Gastroesophageal sphincter (tissue), 4 donors: ENCODE measurements at regions not wholly inside any gene's neighbourhood (a gene's known extent, or its start where the extent isn't known, plus 50 kb on each side); places are given as distances from the start of the nearest gene placed in this dataset.

Experiments
- ATAC-seq: fragments of 150-250 bp; one replicate; pipeline ENCODE4 v1.9.1; 2016; ENCODE audit warnings: mild to moderate bottlenecking, moderate library complexity
- H3K27ac ChIP-seq, 4 donors: fragments of 200-600 bp; sonication (generic) in 3 of 4; 1 replicate in 3 of 4; 2 replicates in 1 of 4; pipeline ENCODE4 v1.5.1; 2016 to 2019
- H3K27me3 ChIP-seq: fragments of 200-600 bp; sonication (generic); one replicate; pipeline ENCODE4 v1.5.1; 2019
- H3K36me3 ChIP-seq, 2 donors: fragments of 200-600 bp; sonication (generic); one replicate each; pipeline ENCODE4 v1.5.1; 2019; ENCODE audit warnings: control low read depth in 1 of 2
- H3K4me1 ChIP-seq, 3 donors: fragments of 200-600 bp; sonication (generic); 1 replicate in 2 of 3; 2 replicates in 1 of 3; pipeline ENCODE4 v1.5.1; 2016 to 2019; ENCODE audit warnings: control low read depth in 2 of 3
- H3K4me3 ChIP-seq, 2 donors: fragments of 200-600 bp; sonication (generic); one replicate each; pipeline ENCODE4 v1.5.1; 2019; ENCODE audit warnings: mild to moderate bottlenecking in 1 of 2, moderate library complexity in 1 of 2
- H3K9me3 ChIP-seq, 3 donors: fragments of 200-600 bp; sonication (generic); one replicate each; pipeline ENCODE4 v1.5.1; 2017 to 2019; ENCODE audit warnings: control low read depth in 2 of 3
- EP300 ChIP-seq: sonication (generic); formaldehyde crosslinking; IDR thresholded peaks from one replicate; pipeline ENCODE4 v1.6.1; 2017; ENCODE audit warnings: antibody characterized with exemption, mild to moderate bottlenecking
- POLR2A ChIP-seq, 2 donors: fragments of 450-650 bp; IDR thresholded peaks; one replicate each; pipeline ENCODE4 v1.6.1; 2017; ENCODE audit warnings: antibody characterized with exemption in 2 of 2, mild to moderate bottlenecking in 2 of 2, moderate library complexity in 1 of 2
- POLR2AphosphoS5 ChIP-seq: sonication (generic); formaldehyde crosslinking; IDR thresholded peaks from one replicate; pipeline ENCODE4 v1.6.1; 2017; ENCODE audit warnings: antibody characterized with exemption
- WGBS, 2 donors: methylation state at CpG; one replicate each; pipeline ENCODE4 v1.1.5; 2018; ENCODE audit warnings: low coverage in 1 of 2; 5-methylcytosine and 5-hydroxymethylcytosine counted together
- TF ChIP-seq, protein P1 (sequence below), 4 experiments: fragments of 200-600 bp in 2 of 4; fragments of 450-650 bp in 2 of 4; sonication (generic) in 1 of 4; IDR thresholded peaks; one replicate each; pipeline ENCODE4 v1.5.1; 2017 to 2019; ENCODE audit warnings: antibody characterized with exemption in 4 of 4, mild to moderate bottlenecking in 2 of 4, moderate library complexity in 2 of 4

DNA sequence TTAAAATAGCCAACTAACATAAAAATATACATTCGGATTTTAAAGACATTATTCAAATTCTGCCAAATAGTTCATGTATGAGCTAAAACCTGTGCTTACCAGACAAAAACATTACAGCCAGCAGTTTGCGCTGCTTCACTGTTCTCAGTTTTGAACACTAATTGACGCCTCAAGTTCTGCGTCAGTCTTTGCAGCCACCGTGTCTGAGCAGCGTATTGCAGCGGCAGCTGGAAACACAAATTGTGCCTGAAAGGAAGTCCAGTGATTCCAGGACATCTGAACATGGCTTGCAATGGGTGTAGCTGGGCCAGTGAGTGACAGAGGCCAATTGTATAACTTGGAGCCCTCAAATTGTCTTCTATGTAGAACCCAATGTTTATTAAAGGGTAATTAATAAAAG, 267.6 kb downstream of the TFCP2L1 start:
- ATAC-seq: no peak
- Histone ChIP-seq H3K9me3 (no peaks in the 10 kb centered on the region), H3K4me1 (no peaks in the 10 kb centered on the region), H3K36me3 (no peaks in the 10 kb centered on the region), H3K27me3 (no peaks in the 10 kb centered on the region), H3K27ac (no peak overlapping the region), H3K4me3 (no peak overlapping the region)
- no peak for TF ChIP-seq EP300
- no peak for TF ChIP-seq POLR2AphosphoS5
- 49 to 68% methylated on average over 7 of the region's 7 CpGs for WGBS, 2 donors

- TF ChIP-seq POLR2A (IDR thresholded peaks at IDR 0.05): no peak
- TF ChIP-seq, protein P1, sequence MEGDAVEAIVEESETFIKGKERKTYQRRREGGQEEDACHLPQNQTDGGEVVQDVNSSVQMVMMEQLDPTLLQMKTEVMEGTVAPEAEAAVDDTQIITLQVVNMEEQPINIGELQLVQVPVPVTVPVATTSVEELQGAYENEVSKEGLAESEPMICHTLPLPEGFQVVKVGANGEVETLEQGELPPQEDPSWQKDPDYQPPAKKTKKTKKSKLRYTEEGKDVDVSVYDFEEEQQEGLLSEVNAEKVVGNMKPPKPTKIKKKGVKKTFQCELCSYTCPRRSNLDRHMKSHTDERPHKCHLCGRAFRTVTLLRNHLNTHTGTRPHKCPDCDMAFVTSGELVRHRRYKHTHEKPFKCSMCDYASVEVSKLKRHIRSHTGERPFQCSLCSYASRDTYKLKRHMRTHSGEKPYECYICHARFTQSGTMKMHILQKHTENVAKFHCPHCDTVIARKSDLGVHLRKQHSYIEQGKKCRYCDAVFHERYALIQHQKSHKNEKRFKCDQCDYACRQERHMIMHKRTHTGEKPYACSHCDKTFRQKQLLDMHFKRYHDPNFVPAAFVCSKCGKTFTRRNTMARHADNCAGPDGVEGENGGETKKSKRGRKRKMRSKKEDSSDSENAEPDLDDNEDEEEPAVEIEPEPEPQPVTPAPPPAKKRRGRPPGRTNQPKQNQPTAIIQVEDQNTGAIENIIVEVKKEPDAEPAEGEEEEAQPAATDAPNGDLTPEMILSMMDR (IDR thresholded peaks at IDR 0.05): no peak
- no peak for TF ChIP-seq POLR2AphosphoS5
- no peak for TF ChIP-seq EP300
- Histone ChIP-seq H3K4me3 (peak overlapping the region in 1 of 2 donors; percentile 28), H3K36me3 (no peaks in the 10 kb centered on the region), H3K4me1 (no peaks in the 10 kb centered on the region), H3K27me3 (no peaks in the 10 kb centered on the region), H3K9me3 (no peaks in the 10 kb centered on the region), H3K27ac (peak overlapping the region in 1 of 4 donors; percentile 25)
- ATAC-seq: peak; percentile 58
- 67 to 100% methylated on average over 3 to 26 of the region's 45 CpGs for WGBS, 2 donors
Observed at GRCh38 chr2:121018136-121019061, 266.6 kb downstream of the TFCP2L1 start.

GRCh38 chr2:121019071-121019470, 265.9 kb downstream of the TFCP2L1 start:
- WGBS, 2 donors: 29% methylated on average over 1 of the region's 12 CpGs; no CpG with 5 or more reads in 1 of the 2 donors
- Histone ChIP-seq H3K27me3 (no peaks in the 10 kb centered on the region), H3K36me3 (no peaks in the 10 kb centered on the region), H3K4me3 (peak overlapping the region in 1 of 2 donors; percentile 28), H3K4me1 (no peaks in the 10 kb centered on the region), H3K9me3 (no peaks in the 10 kb centered on the region), H3K27ac (peak overlapping the region in 1 of 4 donors; percentile 25)
- TF ChIP-seq, protein P1 (IDR thresholded peaks at IDR 0.05): no peak
- ATAC-seq: peak; percentile 7

GRCh38 chr2:121019756-121020155, 265.2 kb downstream of the TFCP2L1 start:
- Histone ChIP-seq H3K27me3 (no peaks in the 10 kb centered on the region), H3K9me3 (no peaks in the 10 kb centered on the region), H3K36me3 (no peaks in the 10 kb centered on the region), H3K4me3 (no peak overlapping the region), H3K4me1 (no peaks in the 10 kb centered on the region), H3K27ac (no peak overlapping the region)
- 77 to 83% methylated on average over 5 to 7 of the region's 7 CpGs for WGBS, 2 donors
- TF ChIP-seq POLR2AphosphoS5: no peak
- no peak for TF ChIP-seq POLR2A (IDR thresholded peaks at IDR 0.05)
- TF ChIP-seq, protein P1 (IDR thresholded peaks at IDR 0.05): no peak
- TF ChIP-seq EP300: no peak
- ATAC-seq: no peak

- no peak overlapping the region for H3K27ac ChIP-seq
- no peaks in the 10 kb centered on the region for H3K36me3 ChIP-seq
- no peak overlapping the region for H3K4me3 ChIP-seq
- no peak for TF ChIP-seq POLR2A (IDR thresholded peaks at IDR 0.05)
- no peak for TF ChIP-seq POLR2AphosphoS5
- ATAC-seq: no peak
- no peaks in the 10 kb centered on the region for H3K9me3 ChIP-seq
- 40 to 57% methylated on average over 2 to 5 of the region's 7 CpGs for WGBS, 2 donors
- H3K4me1 ChIP-seq: no peaks in the 10 kb centered on the region
- H3K27me3 ChIP-seq: no peaks in the 10 kb centered on the region
Observed at GRCh38 chr2:121021685-121022084, 263.3 kb downstream of the TFCP2L1 start.

DNA sequence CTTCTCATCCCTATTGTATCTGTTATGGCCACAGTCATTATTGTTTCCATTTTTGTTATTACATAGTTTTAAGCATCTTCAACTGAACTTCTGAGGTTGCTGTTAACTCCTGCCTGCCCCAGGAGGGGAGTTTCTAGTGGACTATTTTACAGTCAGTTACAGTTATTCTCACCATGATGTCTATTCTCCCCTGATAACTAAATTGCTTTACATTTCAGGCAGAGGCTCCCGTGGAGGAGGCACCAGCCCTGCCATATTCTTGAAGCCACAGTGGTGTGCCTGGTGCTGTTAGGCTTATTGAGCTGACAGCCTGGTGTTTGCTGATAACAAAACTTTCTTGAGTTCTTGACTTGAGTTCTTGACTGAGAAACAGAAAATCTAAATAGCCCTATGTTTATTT, 256.4 kb downstream of the TFCP2L1 start:
- H3K4me1 ChIP-seq: no peaks in the 10 kb centered on the region
- H3K36me3 ChIP-seq: no peaks in the 10 kb centered on the region
- H3K9me3 ChIP-seq: no peaks in the 10 kb centered on the region
- H3K4me3 ChIP-seq: no peak overlapping the region
- TF ChIP-seq, protein P1 (IDR thresholded peaks at IDR 0.05): no peak
- no peak for TF ChIP-seq POLR2A (IDR thresholded peaks at IDR 0.05)
- TF ChIP-seq POLR2AphosphoS5: no peak
- TF ChIP-seq EP300: no peak
- H3K27me3 ChIP-seq: peaks cover 15% of the 10 kb centered on the region
- ATAC-seq: no peak
- WGBS, 2 donors: 88 to 100% methylated on average over 1 of the region's 1 CpG
- H3K27ac ChIP-seq: no peak overlapping the region
